Mesothelial cell of epicardium (in vitro differentiated cells): ENCODE measurements at regions not wholly inside any gene's neighbourhood (a gene's known extent, or its start where the extent isn't known, plus 50 kb on each side); places are given as distances from the start of the nearest gene placed in this dataset.

ENCODE experiments used
- DNase-seq, 2 experiments: peaks; one replicate each; pipeline ENCODE4 v3.0.0; 2021; ENCODE audit warnings: low spot score in 2 of 2; ENCODE audit not compliant: unreplicated experiment in 2 of 2
- H3K27ac Mint-ChIP-seq: 2 replicates; pipeline ENCODE4 v1.8.0; 2021; ENCODE audit warnings: mixed read lengths
- H3K27me3 Mint-ChIP-seq: 2 replicates; pipeline ENCODE4 v1.8.0; 2021; ENCODE audit warnings: low read depth, mixed read lengths
- H3K36me3 Mint-ChIP-seq: 2 replicates; pipeline ENCODE4 v1.8.0; 2021; ENCODE audit warnings: mixed read lengths
- H3K4me1 Mint-ChIP-seq: 2 replicates; pipeline ENCODE4 v1.8.0; 2021; ENCODE audit warnings: mixed read lengths
- H3K4me3 Mint-ChIP-seq: 2 replicates; pipeline ENCODE4 v1.8.0; 2021; ENCODE audit warnings: mild to moderate bottlenecking, moderate library complexity, mixed read lengths
- H3K9me3 Mint-ChIP-seq: 2 replicates; pipeline ENCODE4 v1.8.0; 2021; ENCODE audit warnings: mixed read lengths
- TF ChIP-seq, protein P1 (sequence below): fragments of 200-600 bp; sonication (generic); IDR thresholded peaks from one replicate; pipeline ENCODE4 v1.5.0; 2021; ENCODE audit warnings: antibody characterized with exemption; ENCODE audit not compliant: unreplicated experiment

DNA sequence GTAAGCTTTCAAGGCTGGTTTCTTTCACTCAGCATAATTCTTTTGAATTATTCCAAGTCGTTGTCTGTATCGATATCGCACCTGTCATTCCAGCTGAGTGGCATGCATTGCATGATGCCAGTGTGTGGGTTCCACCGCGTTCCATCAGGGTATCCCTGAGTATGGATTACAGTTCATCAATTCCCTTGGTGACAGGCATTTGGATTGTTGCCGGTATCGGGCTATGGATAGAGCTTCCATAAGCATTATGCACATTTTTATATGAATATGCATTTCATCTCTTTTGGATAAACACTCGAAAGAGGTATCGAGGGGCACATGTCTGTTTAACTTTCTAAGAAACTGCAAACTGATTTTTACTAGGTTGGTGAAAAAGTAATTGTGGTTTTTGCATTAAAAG, 698.8 kb downstream of the BRD1 start:
- Mint-ChIP-seq H3K4me1 (no peaks in the 10 kb centered on the region), H3K36me3 (no peaks in the 10 kb centered on the region), H3K27me3 (peaks cover 25% of the 10 kb centered on the region), H3K27ac (no peak overlapping the region), H3K4me3 (no peak overlapping the region), H3K9me3 (no peaks in the 10 kb centered on the region)
- TF ChIP-seq, protein P1, sequence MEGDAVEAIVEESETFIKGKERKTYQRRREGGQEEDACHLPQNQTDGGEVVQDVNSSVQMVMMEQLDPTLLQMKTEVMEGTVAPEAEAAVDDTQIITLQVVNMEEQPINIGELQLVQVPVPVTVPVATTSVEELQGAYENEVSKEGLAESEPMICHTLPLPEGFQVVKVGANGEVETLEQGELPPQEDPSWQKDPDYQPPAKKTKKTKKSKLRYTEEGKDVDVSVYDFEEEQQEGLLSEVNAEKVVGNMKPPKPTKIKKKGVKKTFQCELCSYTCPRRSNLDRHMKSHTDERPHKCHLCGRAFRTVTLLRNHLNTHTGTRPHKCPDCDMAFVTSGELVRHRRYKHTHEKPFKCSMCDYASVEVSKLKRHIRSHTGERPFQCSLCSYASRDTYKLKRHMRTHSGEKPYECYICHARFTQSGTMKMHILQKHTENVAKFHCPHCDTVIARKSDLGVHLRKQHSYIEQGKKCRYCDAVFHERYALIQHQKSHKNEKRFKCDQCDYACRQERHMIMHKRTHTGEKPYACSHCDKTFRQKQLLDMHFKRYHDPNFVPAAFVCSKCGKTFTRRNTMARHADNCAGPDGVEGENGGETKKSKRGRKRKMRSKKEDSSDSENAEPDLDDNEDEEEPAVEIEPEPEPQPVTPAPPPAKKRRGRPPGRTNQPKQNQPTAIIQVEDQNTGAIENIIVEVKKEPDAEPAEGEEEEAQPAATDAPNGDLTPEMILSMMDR, result no peak
- DNase-seq, result no peak

DNA sequence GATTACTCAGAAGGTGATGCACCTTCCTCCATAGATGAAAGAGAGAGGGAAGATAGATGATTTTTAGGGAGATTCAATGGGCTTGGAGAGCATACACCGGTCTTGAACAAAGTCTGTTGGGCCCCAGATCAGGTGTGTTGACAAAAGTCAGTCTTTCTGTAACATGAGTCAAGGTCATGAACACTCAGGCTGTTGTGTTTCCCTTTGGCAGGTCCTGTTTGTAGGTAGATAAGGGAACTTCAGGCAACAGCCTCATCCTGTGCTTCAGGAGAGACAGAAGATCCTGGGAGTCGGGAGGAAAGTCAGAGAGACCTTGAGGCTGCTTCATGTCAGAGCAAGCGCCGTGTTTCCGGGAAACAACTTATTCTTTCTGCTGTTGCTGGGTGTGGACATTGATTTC, 703.1 kb downstream of the BRD1 start:
- Mint-ChIP-seq H3K27me3 (peaks cover 38% of the 10 kb centered on the region), H3K27ac (no peak overlapping the region), H3K9me3 (no peaks in the 10 kb centered on the region), H3K4me3 (no peak overlapping the region), H3K4me1 (peaks cover 1% of the 10 kb centered on the region), H3K36me3 (no peaks in the 10 kb centered on the region)
- DNase-seq, result no peak
- TF ChIP-seq, protein P1, result no peak

DNA sequence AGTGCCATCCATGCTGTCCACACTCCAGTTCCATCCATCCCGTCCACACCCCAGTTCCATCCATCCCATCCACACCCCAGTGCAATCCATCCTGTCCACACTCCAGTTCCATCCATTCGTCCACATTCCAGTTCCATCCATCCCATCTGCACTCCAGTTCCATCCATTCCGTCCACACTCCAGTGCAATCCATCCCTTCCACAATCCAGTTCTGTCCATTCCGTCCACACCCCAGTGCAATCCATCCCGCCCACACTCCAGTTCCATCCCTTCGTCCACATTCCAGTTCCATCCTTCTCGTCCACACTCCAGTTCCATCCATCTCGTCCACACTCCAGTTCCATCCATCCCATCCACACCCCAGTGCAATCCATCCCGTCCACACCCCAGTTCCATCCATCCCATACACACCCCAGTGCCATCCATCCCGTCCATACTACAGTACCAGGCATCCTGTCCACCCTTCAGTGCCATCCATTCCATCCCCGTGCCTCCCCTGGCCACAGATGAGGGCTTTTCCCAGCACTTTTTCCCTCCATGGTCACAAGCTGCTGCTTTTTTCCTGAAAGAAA, 704.0 kb downstream of the BRD1 start:
- H3K36me3 Mint-ChIP-seq, result no peaks in the 10 kb centered on the region
- peaks cover 5% of the 10 kb centered on the region for H3K4me1 Mint-ChIP-seq
- no peaks in the 10 kb centered on the region for H3K9me3 Mint-ChIP-seq
- TF ChIP-seq, protein P1, result no peak
- no peak for DNase-seq
- no peak overlapping the region for H3K4me3 Mint-ChIP-seq
- H3K27ac Mint-ChIP-seq, result no peak overlapping the region
- peaks cover 39% of the 10 kb centered on the region for H3K27me3 Mint-ChIP-seq

DNA sequence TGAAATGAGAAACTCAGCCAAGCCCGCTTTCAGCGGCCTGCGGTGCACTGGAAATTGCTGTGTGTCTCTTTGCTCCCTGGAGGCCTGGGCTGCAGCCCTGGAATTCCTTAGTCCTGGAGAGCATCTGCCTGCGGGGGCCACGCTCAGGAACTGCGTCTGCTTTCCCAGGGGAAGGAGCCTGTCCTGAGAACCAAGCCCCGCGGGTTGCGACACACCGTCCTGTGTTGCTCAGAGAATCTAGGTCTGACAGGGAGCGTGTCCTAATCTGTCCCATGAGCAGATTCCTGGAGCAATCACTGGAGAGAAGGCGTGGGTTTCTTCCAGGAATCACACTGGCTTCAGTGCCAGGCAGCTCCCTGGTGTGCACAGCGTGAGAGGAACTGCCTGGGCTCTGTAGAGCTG, 708.1 kb downstream of the BRD1 start:
- TF ChIP-seq, protein P1, result no peak
- H3K27ac Mint-ChIP-seq, result no peak overlapping the region
- no peak for DNase-seq
- peaks cover 5% of the 10 kb centered on the region for H3K4me1 Mint-ChIP-seq
- peaks cover 26% of the 10 kb centered on the region for H3K27me3 Mint-ChIP-seq
- H3K4me3 Mint-ChIP-seq, result no peak overlapping the region
- no peaks in the 10 kb centered on the region for H3K9me3 Mint-ChIP-seq
- H3K36me3 Mint-ChIP-seq, result no peaks in the 10 kb centered on the region

DNA sequence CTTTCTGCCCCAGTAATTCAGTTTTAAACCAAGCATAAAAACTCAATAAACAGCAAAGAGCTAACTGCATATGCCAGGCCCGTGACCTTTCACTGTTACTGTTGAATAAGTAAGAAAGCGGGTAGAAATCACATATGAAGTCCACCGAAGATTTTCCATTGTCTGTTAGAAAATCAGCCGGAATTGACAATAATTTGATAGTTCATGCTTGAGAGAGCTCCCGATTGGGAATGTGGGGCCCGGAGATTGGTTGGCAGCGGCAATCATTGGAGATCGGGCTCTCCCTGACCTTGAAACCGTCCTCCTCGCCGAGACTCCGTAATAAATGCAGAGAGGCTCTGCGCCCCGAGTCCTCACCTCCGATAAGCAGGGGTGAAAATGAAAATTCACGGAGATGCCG, 709.6 kb downstream of the BRD1 start:
- TF ChIP-seq, protein P1, result no peak
- no peak for DNase-seq
- H3K4me1 Mint-ChIP-seq, result peaks cover 5% of the 10 kb centered on the region

DNA sequence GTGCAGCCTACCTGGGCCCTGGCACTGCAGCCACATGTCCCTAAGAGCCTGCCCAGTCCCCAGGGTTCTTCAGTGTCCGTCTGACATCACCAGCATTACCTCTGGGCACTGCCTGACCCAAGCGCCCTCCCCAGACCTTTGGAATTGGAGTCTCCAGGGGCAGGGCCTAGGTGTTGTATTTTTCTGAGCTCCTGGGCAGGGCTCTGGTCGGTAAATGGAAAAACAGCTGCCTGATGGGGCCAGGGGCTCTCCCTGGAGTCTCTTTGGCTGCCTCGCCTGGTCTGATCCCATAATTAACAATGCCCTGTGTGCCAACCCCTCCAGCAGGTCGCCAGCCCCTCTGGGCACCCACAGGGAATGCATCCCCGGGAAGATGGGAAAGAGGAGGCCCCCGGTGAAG, 710.2 kb downstream of the BRD1 start:
- peaks cover 20% of the 10 kb centered on the region for H3K27me3 Mint-ChIP-seq

More for the DNA sequence above, 709.6 kb downstream of the BRD1 start:
- Mint-ChIP-seq H3K9me3 (no peaks in the 10 kb centered on the region), H3K36me3 (no peaks in the 10 kb centered on the region), H3K4me3 (no peak overlapping the region), H3K27me3 (peaks cover 20% of the 10 kb centered on the region), H3K27ac (no peak overlapping the region)

More for the DNA sequence above, 710.2 kb downstream of the BRD1 start:
- Mint-ChIP-seq H3K9me3 (no peaks in the 10 kb centered on the region), H3K36me3 (no peaks in the 10 kb centered on the region), H3K27ac (no peak overlapping the region), H3K4me1 (peaks cover 5% of the 10 kb centered on the region), H3K4me3 (no peak overlapping the region)
- DNase-seq, result no peak
- TF ChIP-seq, protein P1, result no peak
